GM10248 (cell line): ENCODE measurements at regions not wholly inside any gene's neighbourhood (a gene's known extent, or its start where the extent isn't known, plus 50 kb on each side); places are given as distances from the start of the nearest gene placed in this dataset.

Source experiments
- CTCF ChIA-PET: fragments of 300-600 bp; sonication (Branson Sonifier 250); formaldehyde crosslinking; extraction: SDS; loops from one replicate; lab custom pipeline; 2021; ENCODE audit warnings: antibody characterized with exemption; lab: Yijun Ruan, JAX
- POLR2A ChIA-PET: fragments of 350-650 bp; sonication (Branson Sonifier 250); formaldehyde crosslinking; extraction: SDS; loops from one replicate; lab custom pipeline; 2020; ENCODE audit warnings: antibody characterized with exemption; lab: Yijun Ruan, JAX
- DNase-seq: peaks from one replicate; pipeline ENCODE4 v3.0.0; 2012; ENCODE audit errors: extremely low spot score
- TF ChIP-seq, protein P1 (sequence below): IDR thresholded peaks from 2 replicates; pipeline ENCODE4 v1.5.1; 2012; ENCODE audit warnings: mild to moderate bottlenecking, low read depth; ENCODE audit errors: extremely low read depth, missing control alignments, control extremely low read depth

DNA sequence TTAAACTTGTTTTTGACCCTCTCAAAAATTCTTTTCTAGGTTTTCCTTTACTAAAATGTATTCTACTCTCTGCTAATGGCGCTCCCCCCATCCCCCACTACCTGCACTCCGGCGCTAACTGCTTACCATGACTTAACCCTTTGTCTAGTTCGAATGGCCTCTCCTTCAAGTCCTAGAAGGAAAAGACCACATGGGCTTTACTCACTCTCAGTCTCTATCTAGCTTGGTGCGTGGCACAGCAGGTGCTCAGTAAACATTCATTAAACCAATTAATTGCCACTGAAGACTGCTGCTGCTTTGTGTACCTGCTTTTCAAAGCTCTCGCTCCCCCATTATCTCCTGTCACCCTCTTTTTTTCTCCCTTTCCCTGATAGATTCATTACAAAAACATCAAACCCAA, 457.7 kb upstream of the THRB start:
- DNase-seq: no peak
- TF ChIP-seq, protein P1, sequence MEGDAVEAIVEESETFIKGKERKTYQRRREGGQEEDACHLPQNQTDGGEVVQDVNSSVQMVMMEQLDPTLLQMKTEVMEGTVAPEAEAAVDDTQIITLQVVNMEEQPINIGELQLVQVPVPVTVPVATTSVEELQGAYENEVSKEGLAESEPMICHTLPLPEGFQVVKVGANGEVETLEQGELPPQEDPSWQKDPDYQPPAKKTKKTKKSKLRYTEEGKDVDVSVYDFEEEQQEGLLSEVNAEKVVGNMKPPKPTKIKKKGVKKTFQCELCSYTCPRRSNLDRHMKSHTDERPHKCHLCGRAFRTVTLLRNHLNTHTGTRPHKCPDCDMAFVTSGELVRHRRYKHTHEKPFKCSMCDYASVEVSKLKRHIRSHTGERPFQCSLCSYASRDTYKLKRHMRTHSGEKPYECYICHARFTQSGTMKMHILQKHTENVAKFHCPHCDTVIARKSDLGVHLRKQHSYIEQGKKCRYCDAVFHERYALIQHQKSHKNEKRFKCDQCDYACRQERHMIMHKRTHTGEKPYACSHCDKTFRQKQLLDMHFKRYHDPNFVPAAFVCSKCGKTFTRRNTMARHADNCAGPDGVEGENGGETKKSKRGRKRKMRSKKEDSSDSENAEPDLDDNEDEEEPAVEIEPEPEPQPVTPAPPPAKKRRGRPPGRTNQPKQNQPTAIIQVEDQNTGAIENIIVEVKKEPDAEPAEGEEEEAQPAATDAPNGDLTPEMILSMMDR: no peak
- CTCF ChIA-PET: interaction anchor here (0.7 kb wide), 1 partner anchor 14 kb away, joined by 3 read pairs; no protein-coding TSS in a partner anchor
- POLR2A ChIA-PET: no interaction called here

- TF ChIP-seq, protein P1: no peak
- CTCF ChIA-PET: interaction anchor here (0.7 to 1.3 kb wide), 3 partner anchors 15 to 81 kb away, joined by 3 read pairs; no protein-coding TSS in a partner anchor
- POLR2A ChIA-PET: no interaction called here
- DNase-seq: no peak
These were observed 458.6 kb upstream of the THRB start for GRCh38 chr3:24953060-24953771.

DNA sequence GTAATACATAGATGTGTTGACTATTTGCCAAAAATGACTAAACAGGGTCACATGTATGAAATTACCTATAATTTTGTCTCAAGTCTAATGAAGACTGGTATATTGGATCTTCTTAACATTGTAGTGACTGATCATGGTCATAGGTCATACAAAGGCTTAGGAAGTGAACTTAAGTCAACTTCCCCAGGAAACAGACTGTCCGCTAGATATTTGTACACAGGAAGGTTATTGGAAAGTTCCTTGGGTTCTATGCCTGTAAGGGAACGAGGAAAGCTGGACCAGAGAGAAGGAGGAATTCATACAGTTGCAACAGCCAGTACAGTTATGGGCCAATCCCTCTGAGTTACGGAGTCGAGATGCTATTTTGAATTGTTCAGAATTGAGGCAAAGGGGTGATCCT, 462.0 kb upstream of the THRB start:
- ChIA-PET POLR2A (no interaction called here), CTCF (no interaction called here)
- TF ChIP-seq, protein P1: no peak
- DNase-seq: no peak

DNA sequence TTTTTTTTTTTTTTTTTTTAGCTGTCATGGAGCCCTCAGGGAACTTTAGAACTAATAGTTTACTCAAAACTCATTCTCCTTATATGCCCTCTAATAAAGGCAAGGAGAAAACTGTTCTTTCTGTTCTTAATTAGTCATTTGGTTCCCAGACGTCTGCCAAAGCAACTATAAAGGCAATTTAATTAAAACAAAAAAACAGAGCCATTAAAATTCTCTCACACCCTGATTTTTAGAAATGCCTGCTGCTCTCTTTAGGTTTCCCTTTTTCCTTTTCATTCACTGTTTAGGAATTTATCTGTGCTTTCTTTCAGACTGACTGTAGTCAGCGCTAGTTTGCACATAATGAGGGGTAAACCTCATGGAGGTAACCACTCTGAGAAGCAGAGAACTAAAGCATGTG, 463.6 kb upstream of the THRB start:
- DNase-seq: no peak
- CTCF ChIA-PET: no interaction called here
- POLR2A ChIA-PET: no interaction called here
- TF ChIP-seq, protein P1: no peak

GRCh38 chr3:24958910-24959447, 464.3 kb upstream of the THRB start:
- TF ChIP-seq, protein P1: no peak
- no peak for DNase-seq
- POLR2A ChIA-PET: no interaction called here
- CTCF ChIA-PET: interaction anchor here (1.4 kb wide), 1 partner anchor 11 kb away, joined by 3 read pairs; no protein-coding TSS in a partner anchor

DNA sequence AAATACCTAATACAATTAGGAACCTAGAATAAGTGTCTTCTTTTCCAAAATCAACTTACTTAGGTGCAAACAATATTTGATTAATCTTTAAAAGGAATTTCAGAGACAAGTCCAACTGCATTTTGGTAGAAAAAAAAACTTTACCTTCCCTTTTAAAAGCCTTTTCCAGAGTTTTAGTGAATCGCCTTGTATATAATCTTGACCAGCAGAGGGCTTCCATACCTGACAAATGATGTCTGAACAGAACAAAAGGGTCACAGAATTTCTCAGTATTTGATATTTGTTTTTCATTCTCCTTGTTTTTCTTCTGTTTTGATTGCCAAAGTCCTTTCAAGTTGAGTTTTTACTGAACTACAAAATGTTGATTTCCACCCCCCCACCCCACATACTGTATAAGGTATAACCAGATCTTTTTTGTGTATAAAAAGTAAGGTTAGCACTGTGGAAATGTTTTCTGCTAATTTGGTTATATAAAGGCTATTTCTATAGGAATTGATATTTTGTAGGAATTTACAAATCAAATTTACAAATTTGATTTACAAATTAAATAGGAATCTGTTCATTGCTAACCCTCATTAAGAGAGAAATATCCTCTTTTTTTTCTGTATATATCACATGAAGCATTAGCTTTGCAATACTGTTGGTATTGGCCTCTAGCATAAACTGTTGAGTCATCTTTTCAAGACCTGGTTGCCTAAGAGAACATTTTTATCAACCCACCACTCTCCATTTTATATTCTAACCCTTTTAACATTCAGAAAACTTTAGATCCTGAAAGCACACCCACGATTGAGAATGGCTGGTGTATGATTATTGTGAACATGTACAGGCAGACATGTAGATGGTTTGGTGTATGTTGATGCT, 464.1 kb upstream of the RARB start:
- POLR2A ChIA-PET: no interaction called here
- no peak for DNase-seq
- TF ChIP-seq, protein P1: peak; percentile 27
- CTCF ChIA-PET: interaction anchor here (1.7 kb wide), 1 partner anchor 69 kb away, joined by 4 read pairs; no protein-coding TSS in a partner anchor
